Neural progenitor cell (in vitro differentiated cells): ENCODE measurements at regions not wholly inside any gene's neighbourhood (a gene's known extent, or its start where the extent isn't known, plus 50 kb on each side); places are given as distances from the start of the nearest gene placed in this dataset.

Source experiments
- DNase-seq: peaks from one replicate; pipeline ENCODE4 v3.0.0-alpha.2; 2016; ENCODE audit warnings: low spot score
- H2AFZ ChIP-seq: fragments of 200-600 bp; sonication (generic); replicated peaks from 2 replicates; pipeline ENCODE4 v1.6.1; 2016; ENCODE audit warnings: antibody characterized with exemption
- H3F3A ChIP-seq: fragments of 200-600 bp; sonication (generic); 2 replicates; pipeline ENCODE4 v1.6.1; 2016; ENCODE audit warnings: antibody characterized with exemption, low read depth
- H3K27ac ChIP-seq: fragments of 200-600 bp; sonication (generic); 2 replicates; pipeline ENCODE4 v1.5.1; 2016; ENCODE audit warnings: mild to moderate bottlenecking
- H3K27me3 ChIP-seq: fragments of 200-600 bp; sonication (generic); 2 replicates; pipeline ENCODE4 v1.6.1; 2016; ENCODE audit warnings: mild to moderate bottlenecking, moderate library complexity
- H3K36me3 ChIP-seq: fragments of 200-600 bp; sonication (generic); 2 replicates; pipeline ENCODE4 v1.5.1; 2016
- H3K4me1 ChIP-seq: fragments of 200-600 bp; sonication (generic); 2 replicates; pipeline ENCODE4 v1.6.1; 2016; ENCODE audit warnings: mixed run types
- H3K4me2 ChIP-seq: fragments of 200-600 bp; sonication (generic); 2 replicates; pipeline ENCODE4 v1.6.1; 2016
- H3K4me3 ChIP-seq: fragments of 200-600 bp; sonication (generic); 2 replicates; pipeline ENCODE4 v1.5.1; 2016
- H3K79me2 ChIP-seq: fragments of 200-600 bp; sonication (generic); 2 replicates; pipeline ENCODE4 v1.6.1; 2016; ENCODE audit warnings: low read depth
- H3K9ac ChIP-seq: fragments of 200-600 bp; sonication (generic); 2 replicates; pipeline ENCODE4 v1.6.1; 2016
- H3K9me3 ChIP-seq: fragments of 200-600 bp; sonication (generic); 2 replicates; pipeline ENCODE4 v1.5.1; 2016; ENCODE audit warnings: low read depth
- H4K20me1 ChIP-seq: fragments of 200-600 bp; sonication (generic); 2 replicates; pipeline ENCODE4 v1.6.1; 2016; ENCODE audit warnings: low read depth
- H3K27ac Mint-ChIP-seq: 3 replicates; pipeline ENCODE4 v1.8.0; 2021; ENCODE audit warnings: mixed read lengths
- H3K27me3 Mint-ChIP-seq: 2 replicates; pipeline ENCODE4 v1.8.0; 2022; ENCODE audit warnings: low read depth, mild to moderate bottlenecking, inconsistent platforms, moderate library complexity, mixed read lengths; ENCODE audit not compliant: insufficient read depth
- H3K36me3 Mint-ChIP-seq: 3 replicates; pipeline ENCODE4 v1.8.0; 2021; ENCODE audit warnings: mixed read lengths
- H3K4me1 Mint-ChIP-seq: 3 replicates; pipeline ENCODE4 v1.8.0; 2021; ENCODE audit warnings: mixed read lengths
- H3K4me3 Mint-ChIP-seq: 3 replicates; pipeline ENCODE4 v1.8.0; 2021; ENCODE audit warnings: mild to moderate bottlenecking, moderate library complexity, mixed read lengths
- H3K9me3 Mint-ChIP-seq: 3 replicates; pipeline ENCODE4 v1.8.0; 2020; ENCODE audit warnings: mixed read lengths
- CTCF ChIP-seq: fragments of 200-600 bp; sonication (generic); IDR thresholded peaks from 2 replicates; pipeline ENCODE4 v1.5.1; 2017; ENCODE audit warnings: antibody characterized with exemption, mild to moderate bottlenecking
- EZH2 ChIP-seq: fragments of 200-600 bp; sonication (generic); IDR thresholded peaks from 2 replicates; pipeline ENCODE4 v1.6.1; 2017; ENCODE audit warnings: antibody characterized with exemption, mild to moderate bottlenecking, moderate library complexity
- EZH2phosphoT487 ChIP-seq: fragments of 200-600 bp; sonication (generic); IDR thresholded peaks from 2 replicates; pipeline ENCODE4 v1.6.1; 2017; ENCODE audit warnings: antibody characterized with exemption

- Mint-ChIP-seq H3K4me3 (no peak overlapping the region), H3K9me3 (no peaks in the 10 kb centered on the region), H3K27me3 (peaks cover 8% of the 10 kb centered on the region), H3K36me3 (no peaks in the 10 kb centered on the region), H3K4me1 (peaks cover 4% of the 10 kb centered on the region), H3K27ac (no peak overlapping the region)
- Histone ChIP-seq H3K79me2 (no peaks in the 10 kb centered on the region), H4K20me1 (no peaks in the 10 kb centered on the region), H3K27ac (no peak overlapping the region), H2AFZ (peak overlapping the region; percentile 11), H3K4me2 (no peak overlapping the region), H3K27me3 (no peaks in the 10 kb centered on the region), H3K4me1 (peaks cover 8% of the 10 kb centered on the region), H3F3A (no peaks in the 10 kb centered on the region), H3K9me3 (no peaks in the 10 kb centered on the region), H3K36me3 (no peaks in the 10 kb centered on the region), H3K4me3 (no peak overlapping the region), H3K9ac (no peak overlapping the region)
- TF ChIP-seq CTCF = no peak
- TF ChIP-seq EZH2phosphoT487 = no peak
- no peak for TF ChIP-seq EZH2
- no peak for DNase-seq
Observed at GRCh38 chr20:23282111-23282510, 68.5 kb upstream of the NXT1 start.

GRCh38 chr20:23279836-23280235, 70.8 kb upstream of the NXT1 start:
- Histone ChIP-seq H3K4me3 (no peak overlapping the region), H3F3A (no peaks in the 10 kb centered on the region), H3K9me3 (no peaks in the 10 kb centered on the region), H2AFZ (no peak overlapping the region), H3K4me1 (peaks cover 8% of the 10 kb centered on the region), H3K4me2 (no peak overlapping the region), H3K9ac (no peak overlapping the region), H3K27ac (no peak overlapping the region), H3K36me3 (no peaks in the 10 kb centered on the region), H3K79me2 (no peaks in the 10 kb centered on the region), H3K27me3 (no peaks in the 10 kb centered on the region), H4K20me1 (no peaks in the 10 kb centered on the region)
- Mint-ChIP-seq H3K36me3 (no peaks in the 10 kb centered on the region), H3K27me3 (peaks cover 4% of the 10 kb centered on the region), H3K4me1 (peaks cover 4% of the 10 kb centered on the region), H3K27ac (no peak overlapping the region), H3K4me3 (no peak overlapping the region), H3K9me3 (no peaks in the 10 kb centered on the region)
- TF ChIP-seq CTCF (no peak), EZH2phosphoT487 (no peak), EZH2 (no peak)
- no peak for DNase-seq

- no peaks in the 10 kb centered on the region for H3K27me3 Mint-ChIP-seq
Observed at GRCh38 chr20:23278172-23278571, 72.4 kb upstream of the NXT1 start.

More at GRCh38 chr20:23278172-23278571, 72.4 kb upstream of the NXT1 start:
- Histone ChIP-seq H3F3A (no peaks in the 10 kb centered on the region), H3K4me2 (no peak overlapping the region), H3K27me3 (no peaks in the 10 kb centered on the region), H3K9me3 (no peaks in the 10 kb centered on the region), H3K4me1 (peaks cover 8% of the 10 kb centered on the region), H3K36me3 (no peaks in the 10 kb centered on the region), H3K9ac (no peak overlapping the region), H2AFZ (no peak overlapping the region), H3K27ac (no peak overlapping the region), H3K79me2 (no peaks in the 10 kb centered on the region), H3K4me3 (no peak overlapping the region), H4K20me1 (no peaks in the 10 kb centered on the region)
- Mint-ChIP-seq H3K9me3 (no peaks in the 10 kb centered on the region), H3K4me3 (no peak overlapping the region), H3K27ac (no peak overlapping the region), H3K36me3 (no peaks in the 10 kb centered on the region), H3K4me1 (peaks cover 5% of the 10 kb centered on the region)
- no peak for DNase-seq
- TF ChIP-seq CTCF = no peak
- no peak for TF ChIP-seq EZH2phosphoT487
- TF ChIP-seq EZH2 = no peak
